Fibroblast of pulmonary artery (primary cell): ENCODE measurements at regions not wholly inside any gene's neighbourhood (a gene's known extent, or its start where the extent isn't known, plus 50 kb on each side); places are given as distances from the start of the nearest gene placed in this dataset.

Experiments
- DNase-seq: peaks from one replicate; pipeline ENCODE4 v3.0.0-alpha.2; 2010; ENCODE audit warnings: low read depth
- H3K4me3 ChIP-seq: replicated peaks from 2 replicates; pipeline ENCODE4 v1.5.1; 2011; ENCODE audit warnings: low read depth, mild to moderate bottlenecking, control low read depth, low read length, moderate library complexity
- CTCF ChIP-seq: IDR thresholded peaks from 2 replicates; pipeline ENCODE4 v1.5.1; 2011; ENCODE audit warnings: mild to moderate bottlenecking, control low read depth, low read length, inconsistent platforms; ENCODE audit errors: missing control alignments

DNA sequence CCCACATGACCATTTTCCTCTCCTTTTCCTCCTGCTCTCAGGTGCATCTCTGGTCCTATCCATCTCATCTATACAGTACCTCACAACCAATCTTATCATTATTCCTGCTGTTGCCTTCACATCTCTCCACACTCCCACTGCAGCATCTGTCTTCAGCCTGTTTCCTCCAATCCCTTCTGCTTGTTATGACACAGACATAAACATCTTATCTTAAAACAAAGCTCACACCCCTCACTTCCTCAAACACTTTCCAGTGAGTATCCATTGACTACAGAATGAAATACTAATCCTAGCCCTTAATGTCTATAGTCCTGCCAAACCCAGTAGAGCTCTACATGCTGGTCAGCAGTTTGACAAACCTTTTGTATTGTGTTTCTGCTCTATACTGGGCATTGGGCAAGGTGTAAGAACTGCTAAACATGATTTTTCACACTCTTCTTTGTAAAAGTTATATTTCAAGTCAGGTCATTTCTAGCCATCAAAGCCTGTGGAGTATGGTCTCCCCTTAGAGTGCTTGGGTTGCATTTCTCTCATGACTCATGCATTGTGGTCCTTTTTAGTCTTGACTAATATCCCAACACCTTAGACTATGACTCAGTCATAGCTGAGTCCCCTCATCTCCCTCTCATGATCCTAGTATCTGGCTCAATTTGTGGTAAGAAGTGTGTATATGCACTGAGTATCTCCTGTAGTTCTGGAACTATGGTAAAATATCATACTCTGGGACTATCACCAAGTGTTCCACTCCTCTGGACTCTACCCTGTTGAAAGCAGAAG is 187.0 kb downstream of the CYRIA start:
- no peak overlapping the region for H3K4me3 ChIP-seq
- DNase-seq: no peak
- no peak for TF ChIP-seq CTCF

GRCh38 chr2:16477648-16478047 is 188.0 kb downstream of the CYRIA start:
- TF ChIP-seq CTCF: no peak
- no peak for DNase-seq
- no peak overlapping the region for H3K4me3 ChIP-seq

DNA sequence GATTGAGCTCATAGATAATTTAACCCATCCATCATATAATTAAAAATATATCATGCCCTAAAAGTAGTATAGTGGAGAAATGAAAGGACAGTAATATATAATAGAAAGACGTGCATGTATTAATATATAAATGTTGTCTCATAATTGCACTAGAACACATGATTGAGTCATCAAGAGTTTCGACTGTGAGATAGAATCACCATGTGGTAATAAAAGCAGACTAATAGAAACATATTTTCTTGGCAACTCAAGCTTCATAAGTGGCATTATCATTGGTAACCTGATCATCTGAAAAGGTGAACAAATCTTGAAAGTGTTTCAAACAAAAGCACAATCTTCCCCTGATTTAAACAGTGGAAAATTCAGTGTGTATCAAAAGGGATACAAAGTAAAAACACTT is 188.8 kb downstream of the CYRIA start:
- no peak for DNase-seq
- no peak for TF ChIP-seq CTCF
- no peak overlapping the region for H3K4me3 ChIP-seq

DNA sequence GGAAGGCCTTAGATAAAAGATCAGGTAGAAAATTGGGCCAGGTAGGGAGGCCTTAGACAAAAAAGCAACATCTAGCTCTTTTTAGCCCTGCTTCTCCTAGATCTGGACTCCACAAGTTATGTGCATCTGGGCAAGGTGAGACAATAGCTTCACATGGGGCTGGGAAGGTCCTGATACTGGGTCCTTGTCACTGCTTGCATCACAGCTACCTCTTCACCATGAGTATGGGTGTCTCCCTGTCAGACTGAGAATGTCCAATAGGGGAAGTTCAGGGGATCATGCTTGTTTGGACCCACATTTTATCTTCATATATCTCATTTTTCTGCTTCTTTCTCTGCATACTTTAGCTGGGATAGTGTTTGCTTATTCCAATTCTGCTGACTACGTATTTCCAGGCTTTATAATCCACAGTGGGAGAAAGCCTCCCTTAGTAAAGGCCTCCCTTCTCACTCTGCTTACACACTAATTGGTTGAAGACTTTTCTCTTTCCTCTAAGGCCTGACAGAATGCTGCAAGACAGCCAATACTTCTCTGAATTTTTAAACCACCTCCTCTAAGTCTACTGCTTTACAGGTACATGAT is 189.6 kb downstream of the CYRIA start:
- no peak overlapping the region for H3K4me3 ChIP-seq
- no peak for TF ChIP-seq CTCF
- DNase-seq: no peak

DNA sequence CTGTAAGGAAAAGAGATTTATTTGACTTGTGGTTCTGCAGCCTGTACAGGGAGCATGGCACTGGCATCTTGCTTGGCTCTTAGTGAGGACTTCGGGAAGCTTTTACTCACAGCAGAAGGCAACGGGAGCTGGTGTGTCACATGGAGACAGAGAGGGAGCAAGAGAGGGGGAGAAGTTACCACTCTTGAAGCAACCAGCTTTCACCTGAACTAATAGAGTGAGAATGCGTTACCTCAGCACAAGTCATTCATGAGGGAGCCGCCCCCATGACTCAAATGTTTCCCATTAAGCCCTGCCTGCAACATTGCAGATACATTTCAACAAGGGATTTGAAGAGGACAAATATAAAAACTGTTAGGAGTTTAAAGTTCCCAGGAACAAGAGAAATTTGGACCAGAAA is 190.0 kb downstream of the CYRIA start:
- H3K4me3 ChIP-seq: no peak overlapping the region
- DNase-seq: no peak
- no peak for TF ChIP-seq CTCF

GRCh38 chr2:16473575-16473974 is 192.1 kb downstream of the CYRIA start:
- H3K4me3 ChIP-seq: no peak overlapping the region
- TF ChIP-seq CTCF: no peak
- no peak for DNase-seq
